PC-9 (cell line): ENCODE measurements at regions not wholly inside any gene's neighbourhood (a gene's known extent, or its start where the extent isn't known, plus 50 kb on each side); places are given as distances from the start of the nearest gene placed in this dataset.

Source experiments
- BruUV-seq: library from RNA; stranded (reverse); fragments of 400-500 nt; replicated peaks from 2 replicates; lab custom pipeline; 2021; lab: Mats Ljungman, UMichigan
- CTCF ChIA-PET: fragments of 300-600 bp; sonication (Branson Sonifier 250); formaldehyde crosslinking; loops from one replicate; lab custom pipeline; 2022; ENCODE audit warnings: antibody characterized with exemption; lab: Charles Lee
- POLR2A ChIA-PET: fragments of 300-600 bp; sonication (Branson Sonifier 250); formaldehyde crosslinking; loops from one replicate; lab custom pipeline; 2022; ENCODE audit warnings: antibody characterized with exemption; ENCODE audit not compliant: unreplicated experiment; lab: Charles Lee
- DNase-seq, 2 experiments: peaks; one replicate each; pipeline versions ENCODE4 v3.0.0 to v3.0.0-alpha.2; 2015 to 2022; ENCODE audit warnings: mixed read lengths in 1 of 2
- H2AFZ ChIP-seq: fragments of 200-600 bp; sonication (generic); 2 replicates; pipeline ENCODE4 v1.8.1; 2017; ENCODE audit warnings: antibody characterized with exemption
- H3F3A ChIP-seq: fragments of 200-600 bp; sonication (generic); 2 replicates; pipeline ENCODE4 v1.8.1; 2017; ENCODE audit warnings: antibody characterized with exemption, mild to moderate bottlenecking, low read depth; ENCODE audit not compliant: insufficient read depth
- H3K27ac ChIP-seq: fragments of 200-600 bp; sonication (generic); 2 replicates; pipeline ENCODE4 v1.6.1; 2016; ENCODE audit warnings: mixed run types
- H3K27me3 ChIP-seq: fragments of 200-600 bp; sonication (generic); 2 replicates; pipeline ENCODE4 v1.6.1; 2016; ENCODE audit warnings: low read depth, mixed run types; ENCODE audit not compliant: insufficient read depth
- H3K36me3 ChIP-seq: fragments of 200-600 bp; sonication (generic); 2 replicates; pipeline ENCODE4 v1.6.1; 2016; ENCODE audit warnings: low read depth, mixed run types
- H3K4me1 ChIP-seq: fragments of 200-600 bp; sonication (generic); replicated peaks from 2 replicates; pipeline ENCODE4 v1.6.1; 2016; ENCODE audit warnings: mixed run types; ENCODE audit not compliant: insufficient read depth
- H3K4me2 ChIP-seq: fragments of 200-600 bp; sonication (generic); 2 replicates; pipeline ENCODE4 v1.6.1; 2017; ENCODE audit warnings: mixed run types
- H3K4me3 ChIP-seq: fragments of 200-600 bp; sonication (generic); 2 replicates; pipeline ENCODE4 v1.6.1; 2016; ENCODE audit warnings: mixed run types
- H3K79me2 ChIP-seq: fragments of 200-600 bp; sonication (generic); 2 replicates; pipeline ENCODE4 v1.6.1; 2017; ENCODE audit warnings: low read depth, mixed run types
- H3K9me2 ChIP-seq: fragments of 200-600 bp; sonication (generic); 2 replicates; pipeline ENCODE4 v1.8.1; 2017; ENCODE audit warnings: mild to moderate bottlenecking; ENCODE audit not compliant: insufficient read depth
- H3K9me3 ChIP-seq: fragments of 200-600 bp; sonication (generic); 2 replicates; pipeline ENCODE4 v1.8.1; 2016; ENCODE audit warnings: low read depth; ENCODE audit not compliant: insufficient read depth
- H4K20me1 ChIP-seq: fragments of 200-600 bp; sonication (generic); 2 replicates; pipeline ENCODE4 v1.8.1; 2017; ENCODE audit not compliant: insufficient read depth
- CTCF ChIP-seq: fragments of 200-600 bp; sonication (generic); conservative IDR thresholded peaks from 2 replicates; pipeline ENCODE4 v1.6.1; 2017; ENCODE audit warnings: mixed run types, antibody characterized with exemption, mild to moderate bottlenecking, moderate library complexity
- EZH2 ChIP-seq: fragments of 200-600 bp; sonication (generic); IDR thresholded peaks from 2 replicates; pipeline ENCODE4 v1.8.0; 2017; ENCODE audit warnings: antibody characterized with exemption, low read depth
- intact Hi-C: fragments of 100-400 bp; cut with micrococcal nuclease; formaldehyde crosslinking; loops from one replicate; pipeline ENCODE4 v1.10.0; 2022; ENCODE audit not compliant: unreplicated experiment

DNA sequence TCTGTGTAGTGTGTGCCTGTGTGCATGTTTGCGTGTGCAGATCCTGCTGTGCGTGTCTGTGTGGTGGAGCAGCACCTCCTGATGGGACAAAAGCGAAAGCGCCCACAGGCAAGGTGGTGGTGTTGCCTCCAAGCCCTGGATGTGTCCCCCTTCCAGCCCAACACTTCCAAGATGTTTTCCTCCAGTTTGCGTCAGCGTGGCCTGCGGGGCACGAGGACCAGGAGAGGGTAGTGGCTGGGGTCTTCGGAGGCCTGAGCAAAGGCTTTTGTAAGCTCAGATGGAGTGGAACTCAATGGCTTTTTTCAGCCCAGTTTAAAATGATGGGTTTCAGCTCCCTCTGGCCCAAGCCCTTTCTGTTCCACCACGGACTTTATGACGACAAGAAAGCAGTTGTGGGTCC, 209.5 kb downstream of the IRX2 start:
- no peak for TF ChIP-seq EZH2
- no peak for TF ChIP-seq CTCF
- H3K27ac ChIP-seq, result no peak overlapping the region
- H3K9me3 ChIP-seq, result no peaks in the 10 kb centered on the region
- H2AFZ ChIP-seq, result no peak overlapping the region
- no peak for DNase-seq
- H3K4me3 ChIP-seq, result no peak overlapping the region
- H4K20me1 ChIP-seq, result no peaks in the 10 kb centered on the region
- H3K79me2 ChIP-seq, result no peaks in the 10 kb centered on the region
- BruUV-seq, result no TSS peak
- POLR2A ChIA-PET, result no interaction called here
- H3K36me3 ChIP-seq, result no peaks in the 10 kb centered on the region
- peaks cover 99% of the 10 kb centered on the region for H3K27me3 ChIP-seq
- CTCF ChIA-PET, result no interaction called here
- H3F3A ChIP-seq, result no peaks in the 10 kb centered on the region
- no peaks in the 10 kb centered on the region for H3K4me1 ChIP-seq
- no peak overlapping the region for H3K4me2 ChIP-seq
- no peaks in the 10 kb centered on the region for H3K9me2 ChIP-seq
- intact Hi-C loops, result no loop called here

DNA sequence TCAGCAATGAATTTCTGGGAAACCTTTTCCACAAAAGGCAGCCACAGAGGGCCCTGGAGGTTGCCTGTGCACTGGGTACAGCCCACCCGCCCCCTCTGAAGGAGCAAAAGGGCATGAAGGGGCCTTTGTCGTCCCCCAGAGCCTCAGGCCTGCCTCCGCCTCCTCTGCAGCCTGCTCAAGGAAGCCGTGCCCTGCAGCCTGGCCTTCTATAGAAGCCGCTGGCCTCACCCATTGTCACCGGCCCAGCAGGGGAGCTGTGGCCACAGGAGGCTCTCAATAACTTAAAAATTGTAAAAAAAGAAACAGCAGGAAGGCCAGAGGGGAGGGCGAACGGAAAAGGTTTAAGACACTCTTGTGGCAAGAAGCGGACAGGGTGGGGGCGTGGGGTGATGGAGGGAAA, 213.3 kb downstream of the IRX2 start:
- intact Hi-C loops, result no loop called here
- CTCF ChIA-PET, result no interaction called here
- POLR2A ChIA-PET, result no interaction called here
- Histone ChIP-seq H3K4me1 (no peaks in the 10 kb centered on the region), H3K27me3 (peaks cover 96% of the 10 kb centered on the region), H3K4me2 (no peak overlapping the region), H3K4me3 (no peak overlapping the region), H3K9me3 (no peaks in the 10 kb centered on the region), H4K20me1 (no peaks in the 10 kb centered on the region), H3K27ac (no peak overlapping the region), H3K9me2 (no peaks in the 10 kb centered on the region), H3F3A (no peaks in the 10 kb centered on the region), H3K79me2 (no peaks in the 10 kb centered on the region), H2AFZ (no peak overlapping the region), H3K36me3 (no peaks in the 10 kb centered on the region)
- no TSS peak for BruUV-seq
- TF ChIP-seq CTCF, result no peak
- TF ChIP-seq EZH2, result no peak
- DNase-seq, result no peak

- H3K4me2 ChIP-seq, result no peak overlapping the region
- H2AFZ ChIP-seq, result no peak overlapping the region
- no peaks in the 10 kb centered on the region for H4K20me1 ChIP-seq
- no peaks in the 10 kb centered on the region for H3K36me3 ChIP-seq
- intact Hi-C loops, result no loop called here
- no peak overlapping the region for H3K4me3 ChIP-seq
- no peaks in the 10 kb centered on the region for H3K9me2 ChIP-seq
- POLR2A ChIA-PET, result no interaction called here
- no peaks in the 10 kb centered on the region for H3K4me1 ChIP-seq
- no peaks in the 10 kb centered on the region for H3F3A ChIP-seq
- peak; percentile 43; the same call in 1 of the 2 replicates for TF ChIP-seq EZH2
- no peak for TF ChIP-seq CTCF
- DNase-seq, result no peak
- no peaks in the 10 kb centered on the region for H3K9me3 ChIP-seq
- H3K27me3 ChIP-seq, result peaks cover 93% of the 10 kb centered on the region
- H3K79me2 ChIP-seq, result no peaks in the 10 kb centered on the region
- CTCF ChIA-PET, result no interaction called here
- no TSS peak for BruUV-seq
- H3K27ac ChIP-seq, result no peak overlapping the region
These were observed 213.9 kb downstream of the IRX2 start for GRCh38 chr5:2537378-2538145.
